ENCODE measurements at regions not wholly inside any gene's neighbourhood (a gene's known extent, or its start where the extent isn't known, plus 50 kb on each side); places are given as distances from the start of the nearest gene placed in this dataset.

DNA sequence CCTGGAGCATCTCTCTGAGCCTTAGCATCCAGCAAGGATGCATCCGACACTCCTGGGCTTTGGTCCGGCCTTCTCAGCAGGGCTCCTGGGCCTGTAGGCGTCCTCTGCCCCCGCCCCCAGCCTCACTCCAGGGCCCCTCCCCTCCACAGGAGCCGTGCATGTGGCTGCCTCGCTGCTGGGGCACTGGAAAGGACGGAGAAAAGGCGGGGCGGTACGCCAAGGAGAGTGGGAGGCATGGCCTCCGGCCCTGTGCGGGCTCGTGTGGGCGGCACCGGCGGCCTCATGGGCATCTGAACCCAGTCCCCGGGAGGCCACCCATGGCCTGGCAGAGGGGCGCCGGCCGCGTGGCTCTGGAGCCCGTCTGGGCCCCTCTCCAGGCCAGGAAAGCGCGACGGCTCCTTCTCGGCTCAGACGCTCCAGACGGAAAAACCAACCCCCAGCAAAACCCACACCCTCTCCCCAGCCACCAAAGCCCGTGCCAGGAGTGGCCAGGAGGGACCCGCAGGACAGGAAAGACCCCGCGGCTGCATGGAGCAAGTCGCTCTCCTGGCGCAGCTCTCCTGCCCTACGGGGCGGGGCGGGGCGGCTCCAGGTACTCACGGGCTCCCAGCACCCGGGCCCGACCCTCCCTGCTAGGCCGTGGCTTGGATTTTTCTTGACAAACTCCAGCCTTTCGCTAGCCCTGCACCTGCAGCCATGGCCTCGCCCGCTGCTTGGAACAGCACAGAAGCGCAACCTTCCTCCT is 419.9 kb downstream of the QKI start:
- Histone ChIP-seq H3K27me3 (no peaks in the 10 kb centered on the region), H3K4me1 (peaks cover 13% of the 10 kb centered on the region), H3K9me3 (no peaks in the 10 kb centered on the region; the same call in 1 of the 2 replicates), H3K36me3 (no peaks in the 10 kb centered on the region), H3K4me3 (ENCODE audit: low read depth, low read length) (no peak overlapping the region)
- TF ChIP-seq CTCF (IDR thresholded peaks at IDR 0.05; ENCODE audit: low read depth, low read length) = no peak
- no peak for DNase-seq

- Histone ChIP-seq H3K9me3 (no peaks in the 10 kb centered on the region), H3K4me3 (ENCODE audit: low read depth, low read length) (no peak overlapping the region), H3K4me1 (peaks cover 19% of the 10 kb centered on the region), H3K36me3 (no peaks in the 10 kb centered on the region), H3K27me3 (no peaks in the 10 kb centered on the region)
- no peak for DNase-seq
- TF ChIP-seq CTCF (IDR thresholded peaks at IDR 0.05; ENCODE audit: low read depth, low read length) = no peak
Measured at GRCh38 chr6:163831736-163832135, 417.2 kb downstream of the QKI start.

GRCh38 chr6:163830641-163831040 is 416.1 kb downstream of the QKI start:
- Histone ChIP-seq H3K27me3 (no peaks in the 10 kb centered on the region), H3K4me1 (peaks cover 14% of the 10 kb centered on the region), H3K36me3 (no peaks in the 10 kb centered on the region), H3K4me3 (ENCODE audit: low read depth, low read length) (no peak overlapping the region), H3K9me3 (no peaks in the 10 kb centered on the region)
- DNase-seq = no peak
- TF ChIP-seq CTCF (IDR thresholded peaks at IDR 0.05; ENCODE audit: low read depth, low read length) = no peak

DNA sequence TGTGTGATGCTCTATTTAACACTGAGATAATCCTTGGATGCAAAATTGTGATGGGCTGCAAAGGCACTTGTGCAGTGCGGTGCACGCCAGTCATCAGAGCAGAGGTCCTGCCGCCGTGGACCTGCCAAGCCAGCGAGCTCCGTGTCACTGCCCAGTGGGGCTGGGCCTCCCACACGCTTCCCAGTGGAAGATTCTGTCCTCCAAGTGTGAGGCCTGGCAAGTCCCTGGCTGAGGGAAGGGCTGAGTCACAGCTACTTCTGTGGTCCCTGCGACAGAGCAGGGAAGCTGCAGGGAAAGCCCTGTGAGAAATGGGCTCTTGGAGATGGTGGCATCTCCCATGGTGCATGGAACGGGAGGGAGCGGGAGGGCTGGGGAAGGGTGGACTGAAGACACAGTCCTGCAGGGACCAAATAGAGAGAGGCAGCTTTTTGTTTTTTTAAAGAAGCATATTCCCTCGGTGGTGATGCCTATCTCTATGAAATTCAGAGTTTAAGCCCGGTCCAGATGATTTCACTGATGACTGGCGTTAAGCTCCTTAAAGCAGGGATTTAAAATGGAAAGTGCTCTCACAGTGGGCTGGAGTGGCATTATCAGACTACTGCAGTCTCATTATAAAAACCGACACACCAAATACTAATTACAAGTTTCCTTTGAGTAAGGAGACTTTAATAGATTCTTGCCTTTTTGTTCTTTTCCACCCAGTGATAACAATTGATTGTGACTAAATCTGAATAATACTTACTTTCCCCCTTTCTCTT is 413.7 kb downstream of the QKI start:
- Histone ChIP-seq H3K4me3 (ENCODE audit: low read depth, low read length) (no peak overlapping the region), H3K4me1 (peaks cover 14% of the 10 kb centered on the region), H3K9me3 (no peaks in the 10 kb centered on the region), H3K36me3 (no peaks in the 10 kb centered on the region), H3K27me3 (no peaks in the 10 kb centered on the region)
- peak; percentile 33 for DNase-seq
- TF ChIP-seq CTCF (IDR thresholded peaks at IDR 0.05; ENCODE audit: low read depth, low read length) = no peak

GRCh38 chr6:163827143-163827542 is 412.6 kb downstream of the QKI start:
- H3K36me3 ChIP-seq = no peaks in the 10 kb centered on the region
- H3K4me1 ChIP-seq = peaks cover 14% of the 10 kb centered on the region
- no peaks in the 10 kb centered on the region for H3K9me3 ChIP-seq
- H3K27me3 ChIP-seq = no peaks in the 10 kb centered on the region
- no peak for DNase-seq
- H3K4me3 ChIP-seq (ENCODE audit: low read depth, low read length) = no peak overlapping the region
- no peak for TF ChIP-seq CTCF (IDR thresholded peaks at IDR 0.05; ENCODE audit: low read depth, low read length)

- Histone ChIP-seq H3K4me1 (peaks cover 16% of the 10 kb centered on the region), H3K9me3 (no peaks in the 10 kb centered on the region), H3K27me3 (no peaks in the 10 kb centered on the region), H3K36me3 (no peaks in the 10 kb centered on the region), H3K4me3 (ENCODE audit: low read depth, low read length) (no peak overlapping the region)
- TF ChIP-seq CTCF (IDR thresholded peaks at IDR 0.05; ENCODE audit: low read depth, low read length) = no peak
- no peak for DNase-seq
Measured at GRCh38 chr6:163826629-163827028, 412.1 kb downstream of the QKI start.
